Endodermal cell (in vitro differentiated cells): ENCODE measurements at regions not wholly inside any gene's neighbourhood (a gene's known extent, or its start where the extent isn't known, plus 50 kb on each side); places are given as distances from the start of the nearest gene placed in this dataset.
A peak's percentile ranks its signal among the peaks of the same experiment; 100 is the strongest.
"Not testable (repeated sequence)": the region's sequence is repeated elsewhere in the genome, so short reads cannot be mapped to it uniquely, and the experiment has no call there.

ENCODE experiments used
- DNase-seq: peaks from one replicate; pipeline ENCODE4 v3.0.0-alpha.2; 2017
- H3K27ac ChIP-seq: 2 replicates; pipeline ENCODE4 v1.5.1; 2013; ENCODE audit warnings: mild to moderate bottlenecking, low read depth, low read length, moderate library complexity
- H3K27me3 ChIP-seq: 2 replicates; pipeline ENCODE4 v1.6.1; 2013; ENCODE audit warnings: mild to moderate bottlenecking, low read length, moderate library complexity; ENCODE audit not compliant: insufficient read depth, control insufficient read depth, poor library complexity, severe bottlenecking
- H3K36me3 ChIP-seq: 2 replicates; pipeline ENCODE4 v1.7.0; 2013; ENCODE audit warnings: mild to moderate bottlenecking, low read length, moderate library complexity; ENCODE audit not compliant: control insufficient read depth, insufficient read depth
- H3K4me1 ChIP-seq: one replicate; pipeline ENCODE4 v1.7.0; 2013; ENCODE audit warnings: low read length; ENCODE audit not compliant: control insufficient read depth, insufficient read depth
- H3K4me3 ChIP-seq: 2 replicates; pipeline ENCODE4 v1.5.1; 2013; ENCODE audit warnings: mild to moderate bottlenecking, low read length, moderate library complexity
- H3K9ac ChIP-seq: 2 replicates; pipeline ENCODE4 v1.6.1; 2013; ENCODE audit warnings: mild to moderate bottlenecking, low read length, moderate library complexity; ENCODE audit not compliant: poor library complexity, severe bottlenecking; ENCODE audit errors: extremely low read depth
- H3K9me3 ChIP-seq: 2 replicates; pipeline ENCODE4 v1.6.1; 2013; ENCODE audit warnings: mild to moderate bottlenecking, low read length, moderate library complexity; ENCODE audit not compliant: control insufficient read depth
- H3K27ac Mint-ChIP-seq: 2 replicates; pipeline ENCODE4 v1.8.0; 2020; ENCODE audit warnings: mixed read lengths
- H3K27me3 Mint-ChIP-seq: 2 replicates; pipeline ENCODE4 v1.8.0; 2021; ENCODE audit warnings: mild to moderate bottlenecking, mixed read lengths; ENCODE audit not compliant: insufficient read depth
- H3K36me3 Mint-ChIP-seq: 2 replicates; pipeline ENCODE4 v1.8.0; 2020; ENCODE audit warnings: low read depth, mixed read lengths
- H3K4me1 Mint-ChIP-seq: 2 replicates; pipeline ENCODE4 v1.8.0; 2020; ENCODE audit warnings: mixed read lengths
- H3K4me3 Mint-ChIP-seq: 2 replicates; pipeline ENCODE4 v1.8.0; 2020; ENCODE audit warnings: mild to moderate bottlenecking, moderate library complexity, mixed read lengths
- H3K9me3 Mint-ChIP-seq: 2 replicates; pipeline ENCODE4 v1.8.0; 2020; ENCODE audit warnings: mild to moderate bottlenecking, mixed read lengths
- WGBS, 2 experiments: methylation state at CpG; one replicate each; pipeline versions ENCODE4 v1.1.5 to v1.1.7; 2013; ENCODE audit warnings: missing lambda C conversion rate in 2 of 2, mixed read lengths in 1 of 2; ENCODE audit not compliant: insufficient coverage in 1 of 2, insufficient read length in 1 of 2; 5-methylcytosine and 5-hydroxymethylcytosine counted together
- TF ChIP-seq, protein P1 (sequence below): fragments of 200-600 bp; sonication (generic); conservative IDR thresholded peaks from 2 replicates; pipeline ENCODE4 v1.5.0; 2021; ENCODE audit warnings: antibody characterized with exemption, mild to moderate bottlenecking

DNA sequence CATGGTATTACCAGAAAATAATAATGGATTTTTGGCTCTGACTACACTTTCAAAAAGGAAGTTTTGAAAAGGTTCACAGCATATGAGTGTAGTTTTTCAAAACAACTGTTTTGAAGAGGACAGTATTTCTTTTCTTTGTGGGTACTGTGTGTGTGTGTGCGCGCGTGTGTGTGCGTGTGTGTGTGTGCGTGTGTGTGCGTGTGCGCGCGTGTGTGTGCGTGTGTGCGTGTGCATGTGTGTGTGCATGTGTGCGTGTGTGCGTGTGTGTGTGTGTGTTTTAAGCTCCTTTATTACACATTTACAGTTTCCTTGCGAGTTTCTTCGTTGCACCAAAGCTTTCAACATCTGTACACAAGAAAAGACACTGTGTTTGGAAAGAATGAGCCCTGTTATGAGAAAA, 755.4 kb downstream of the SH3BGRL start:
- H3K27me3 ChIP-seq: no peaks in the 10 kb centered on the region
- TF ChIP-seq, protein P1, sequence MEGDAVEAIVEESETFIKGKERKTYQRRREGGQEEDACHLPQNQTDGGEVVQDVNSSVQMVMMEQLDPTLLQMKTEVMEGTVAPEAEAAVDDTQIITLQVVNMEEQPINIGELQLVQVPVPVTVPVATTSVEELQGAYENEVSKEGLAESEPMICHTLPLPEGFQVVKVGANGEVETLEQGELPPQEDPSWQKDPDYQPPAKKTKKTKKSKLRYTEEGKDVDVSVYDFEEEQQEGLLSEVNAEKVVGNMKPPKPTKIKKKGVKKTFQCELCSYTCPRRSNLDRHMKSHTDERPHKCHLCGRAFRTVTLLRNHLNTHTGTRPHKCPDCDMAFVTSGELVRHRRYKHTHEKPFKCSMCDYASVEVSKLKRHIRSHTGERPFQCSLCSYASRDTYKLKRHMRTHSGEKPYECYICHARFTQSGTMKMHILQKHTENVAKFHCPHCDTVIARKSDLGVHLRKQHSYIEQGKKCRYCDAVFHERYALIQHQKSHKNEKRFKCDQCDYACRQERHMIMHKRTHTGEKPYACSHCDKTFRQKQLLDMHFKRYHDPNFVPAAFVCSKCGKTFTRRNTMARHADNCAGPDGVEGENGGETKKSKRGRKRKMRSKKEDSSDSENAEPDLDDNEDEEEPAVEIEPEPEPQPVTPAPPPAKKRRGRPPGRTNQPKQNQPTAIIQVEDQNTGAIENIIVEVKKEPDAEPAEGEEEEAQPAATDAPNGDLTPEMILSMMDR: no peak
- H3K27me3 Mint-ChIP-seq: no peaks in the 10 kb centered on the region
- no peak overlapping the region for H3K4me3 Mint-ChIP-seq
- no peaks in the 10 kb centered on the region for H3K4me1 ChIP-seq
- peaks cover 63% of the 10 kb centered on the region for H3K9me3 Mint-ChIP-seq
- 80% methylated on average over 1 of the region's 15 CpGs; no CpG with 5 or more reads in 1 of the 2 experiments for WGBS, 2 experiments
- H3K9ac ChIP-seq: no peak overlapping the region
- peaks cover 21% of the 10 kb centered on the region for H3K9me3 ChIP-seq
- no peaks in the 10 kb centered on the region for H3K36me3 Mint-ChIP-seq
- no peak overlapping the region for H3K4me3 ChIP-seq
- no peak overlapping the region for H3K27ac Mint-ChIP-seq
- H3K4me1 Mint-ChIP-seq: no peaks in the 10 kb centered on the region
- H3K27ac ChIP-seq: no peak overlapping the region
- H3K36me3 ChIP-seq: no peaks in the 10 kb centered on the region
- DNase-seq: no peak

DNA sequence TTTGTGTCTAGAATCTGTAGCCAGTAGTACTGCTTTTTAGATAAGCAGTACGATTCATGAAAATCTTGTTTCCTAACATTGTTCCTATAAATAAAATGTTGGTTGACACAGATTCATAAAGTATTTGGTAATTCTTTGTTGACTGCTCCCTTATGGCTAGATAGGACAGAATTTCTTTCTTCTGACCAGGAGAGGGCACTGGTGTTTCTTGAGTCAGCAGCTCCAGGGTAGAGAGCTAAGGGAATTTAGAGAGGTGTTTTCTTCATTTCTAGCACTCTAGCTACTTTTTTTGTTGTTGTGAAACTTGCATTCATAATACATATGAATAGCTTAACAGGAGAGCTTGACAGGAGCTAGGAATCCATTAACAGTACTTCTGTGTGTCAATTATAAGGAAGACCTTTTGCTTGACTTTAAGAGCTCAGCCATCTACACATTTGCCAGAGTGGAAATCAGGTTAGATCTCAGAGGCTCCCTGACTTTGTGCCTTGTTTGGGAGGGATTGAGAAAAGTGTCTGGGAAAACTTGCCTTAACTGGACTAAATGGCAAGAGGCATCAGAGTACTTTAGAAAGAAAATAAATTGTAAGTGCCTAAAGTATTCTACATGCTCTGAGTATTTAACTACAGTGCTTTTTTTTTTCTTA, 756.1 kb downstream of the SH3BGRL start:
- H3K27me3 Mint-ChIP-seq: no peaks in the 10 kb centered on the region
- H3K9ac ChIP-seq: no peak overlapping the region
- no peak overlapping the region for H3K27ac ChIP-seq
- H3K9me3 Mint-ChIP-seq: peaks cover 64% of the 10 kb centered on the region
- TF ChIP-seq, protein P1: peak; percentile 44
- H3K4me3 ChIP-seq: no peak overlapping the region
- no peaks in the 10 kb centered on the region for H3K4me1 ChIP-seq
- no peaks in the 10 kb centered on the region for H3K36me3 Mint-ChIP-seq
- DNase-seq: no peak
- no peaks in the 10 kb centered on the region for H3K36me3 ChIP-seq
- H3K9me3 ChIP-seq: peaks cover 21% of the 10 kb centered on the region
- H3K27ac Mint-ChIP-seq: no peak overlapping the region
- no peak overlapping the region for H3K4me3 Mint-ChIP-seq
- no peaks in the 10 kb centered on the region for H3K4me1 Mint-ChIP-seq
- H3K27me3 ChIP-seq: no peaks in the 10 kb centered on the region
- WGBS, 2 experiments: no CpG with 5 or more reads among the region's 1 CpG

DNA sequence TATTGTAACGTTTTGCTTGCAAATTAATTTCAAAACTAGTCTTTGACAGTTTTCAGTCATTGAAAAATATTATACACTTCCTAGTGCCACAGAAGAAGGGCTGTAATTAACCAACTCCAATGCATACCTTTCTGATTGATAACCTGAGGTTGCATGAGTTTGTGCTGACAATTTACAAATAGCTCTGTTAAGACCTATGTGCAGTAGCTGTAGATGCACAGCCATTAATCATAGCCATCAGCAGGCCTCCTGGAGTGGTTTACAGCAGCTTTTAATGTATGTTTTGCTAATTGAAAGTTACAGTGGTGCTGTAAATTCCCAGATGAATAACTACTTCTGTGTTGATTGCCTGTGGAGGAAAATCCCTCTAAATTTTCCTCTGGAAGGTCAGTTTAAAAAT, 758.1 kb downstream of the SH3BGRL start:
- Histone ChIP-seq H3K27me3 (no peaks in the 10 kb centered on the region), H3K4me3 (no peak overlapping the region), H3K4me1 (no peaks in the 10 kb centered on the region), H3K9me3 (peaks cover 18% of the 10 kb centered on the region), H3K27ac (no peak overlapping the region), H3K36me3 (no peaks in the 10 kb centered on the region), H3K9ac (no peak overlapping the region)
- DNase-seq: no peak
- no peak overlapping the region for H3K27ac Mint-ChIP-seq
- no peaks in the 10 kb centered on the region for H3K4me1 Mint-ChIP-seq
- H3K36me3 Mint-ChIP-seq: no peaks in the 10 kb centered on the region
- 11% methylated on average over 1 of the region's 1 CpG; no CpG with 5 or more reads in 1 of the 2 experiments for WGBS, 2 experiments
- TF ChIP-seq, protein P1: no peak
- H3K27me3 Mint-ChIP-seq: no peaks in the 10 kb centered on the region
- H3K4me3 Mint-ChIP-seq: no peak overlapping the region
- peaks cover 73% of the 10 kb centered on the region for H3K9me3 Mint-ChIP-seq

DNA sequence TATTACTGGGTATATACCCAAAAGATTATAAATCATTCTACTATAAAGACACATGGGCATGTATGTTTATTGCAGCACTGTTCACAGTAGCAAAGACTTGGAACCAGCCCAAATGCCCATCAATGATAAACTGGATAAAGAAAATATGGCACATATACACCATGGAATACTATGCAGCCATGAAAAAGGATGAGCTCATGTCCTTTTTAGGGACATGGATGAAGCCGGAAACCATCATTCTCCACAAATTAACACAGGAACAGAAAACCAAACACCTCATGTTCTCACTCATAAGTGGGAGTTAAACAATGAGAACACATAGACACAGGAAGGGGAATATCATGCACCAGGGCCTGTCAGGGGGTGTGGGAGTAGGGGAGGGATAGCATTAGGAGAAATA, 772.5 kb downstream of the SH3BGRL start:
- not testable (repeated sequence) for H3K27me3 Mint-ChIP-seq, H3K36me3 Mint-ChIP-seq, DNase-seq, H3K4me1 Mint-ChIP-seq, H3K4me1 ChIP-seq, H3K36me3 ChIP-seq, H3K9ac ChIP-seq, H3K27me3 ChIP-seq, H3K4me3 Mint-ChIP-seq, H3K27ac ChIP-seq, H3K27ac Mint-ChIP-seq, H3K4me3 ChIP-seq
- peaks cover 68% of the 10 kb centered on the region for H3K9me3 Mint-ChIP-seq
- H3K9me3 ChIP-seq: peaks cover 14% of the 10 kb centered on the region
- 100% methylated on average over 1 of the region's 1 CpG; no CpG with 5 or more reads in 1 of the 2 experiments for WGBS, 2 experiments
